Panc1 (cell line): ENCODE measurements at regions not wholly inside any gene's neighbourhood (a gene's known extent, or its start where the extent isn't known, plus 50 kb on each side); places are given as distances from the start of the nearest gene placed in this dataset.

Experiments used
- ATAC-seq: fragments of 200-7000 bp; cut with Tn5 transposase; 2 replicates; pipeline ENCODE4 v1.9.1; 2020; ENCODE audit warnings: mild to moderate bottlenecking, moderate library complexity
- BruUV-seq: library from RNA; stranded (reverse); fragments of 400-500 nt; replicated peaks from 2 replicates; lab custom pipeline; 2021; lab: Mats Ljungman, UMichigan
- CTCF ChIA-PET: fragments of 300-600 bp; sonication (Branson Sonifier 250); formaldehyde crosslinking; loops from one replicate; lab custom pipeline; 2022; ENCODE audit warnings: antibody characterized with exemption; lab: Charles Lee
- POLR2A ChIA-PET: fragments of 300-600 bp; sonication (Branson Sonifier 250); formaldehyde crosslinking; loops from one replicate; lab custom pipeline; 2022; ENCODE audit warnings: antibody characterized with exemption; lab: Charles Lee
- DNase-seq: peaks from one replicate; pipeline ENCODE4 v3.0.0-alpha.2; 2010; ENCODE audit warnings: low read depth, low spot score
- H3K27ac ChIP-seq: 2 replicates; pipeline ENCODE4 v1.5.1; 2011; ENCODE audit warnings: mild to moderate bottlenecking, low read length, inconsistent platforms
- H3K27me3 ChIP-seq: fragments of 200-500 bp; sonication (Bioruptor generic); 2 replicates; pipeline ENCODE4 v1.6.0; 2014; ENCODE audit warnings: low read length, inconsistent platforms; ENCODE audit not compliant: control insufficient read depth, insufficient read depth
- H3K36me3 ChIP-seq: fragments of 200-500 bp; sonication (Bioruptor generic); 2 replicates; pipeline ENCODE4 v1.5.1; 2014; ENCODE audit warnings: inconsistent platforms, mild to moderate bottlenecking, low read length, moderate library complexity; ENCODE audit not compliant: control insufficient read depth, insufficient read depth
- H3K4me1 ChIP-seq: 2 replicates; pipeline ENCODE4 v1.5.1; 2011; ENCODE audit warnings: inconsistent platforms, mild to moderate bottlenecking, low read length, moderate library complexity; ENCODE audit not compliant: control insufficient read depth, insufficient read depth
- H3K4me3 ChIP-seq, 2 experiments: 2 replicates each; pipeline ENCODE4 v1.5.1; 2011 to 2012; ENCODE audit warnings: low read depth in 2 of 2, low read length in 2 of 2, mild to moderate bottlenecking in 2 of 2, inconsistent platforms in 1 of 2, moderate library complexity in 1 of 2
- H3K9me3 ChIP-seq: fragments of 200-500 bp; sonication (Bioruptor generic); 2 replicates; pipeline ENCODE4 v1.5.1; 2014; ENCODE audit warnings: low read depth, mild to moderate bottlenecking, inconsistent platforms, low read length, moderate library complexity; ENCODE audit not compliant: control insufficient read depth, insufficient read depth
- CTCF ChIP-seq: fragments of 450-650 bp; IDR thresholded peaks from 2 replicates; pipeline ENCODE4 v1.5.1; 2017; ENCODE audit warnings: mild to moderate bottlenecking
- POLR2AphosphoS5 ChIP-seq: IDR thresholded peaks from 2 replicates; pipeline ENCODE4 v1.6.1; 2012; ENCODE audit warnings: mild to moderate bottlenecking, low read depth, low read length, moderate library complexity
- REST ChIP-seq, 2 experiments: IDR thresholded peaks; 2 replicates each; pipeline ENCODE4 v1.6.1; 2011 to 2012; ENCODE audit warnings: low read depth in 2 of 2, control low read depth in 1 of 2, low read length in 1 of 2, mild to moderate bottlenecking in 1 of 2, moderate library complexity in 1 of 2; ENCODE audit not compliant: insufficient read depth in 1 of 2
- SIN3A ChIP-seq: IDR thresholded peaks from 2 replicates; pipeline ENCODE4 v1.6.1; 2012; ENCODE audit warnings: low read depth, mild to moderate bottlenecking, low read length, moderate library complexity, borderline replicate concordance; ENCODE audit not compliant: insufficient read depth
- TCF7L2 ChIP-seq: IDR thresholded peaks from 2 replicates; pipeline ENCODE4 v1.6.1; 2011; ENCODE audit warnings: mild to moderate bottlenecking, low read depth, low read length, inconsistent platforms
- in situ Hi-C: cut with HindIII; loops from 2 replicates; pipeline ENCODE4 v1.10.0; 2016; ENCODE audit warnings: low sequenced_read_pairs, low pct_unique_long_range_greater_than_20kb
- intact Hi-C: fragments of 100-400 bp; cut with micrococcal nuclease; formaldehyde crosslinking; loops from one replicate; pipeline ENCODE4 v1.10.0; 2022; ENCODE audit not compliant: unreplicated experiment

GRCh38 chr2:239905884-239906654 lies 119.1 kb downstream of the NDUFA10 start:
- ATAC-seq (no peak), DNase-seq (no peak)
- TF ChIP-seq SIN3A (no peak), POLR2AphosphoS5 (no peak), TCF7L2 (no peak), CTCF (no peak), REST (IDR thresholded peaks at IDR 0.05; ENCODE audit: insufficient read depth in 1 of 2, low read depth in 2 of 2, low read length in 1 of 2) (no peak)
- intact Hi-C loops = no loop called here
- BruUV-seq = no TSS peak
- no peaks in the 10 kb centered on the region for H3K4me1 ChIP-seq
- H3K4me3 ChIP-seq = no peak overlapping the region
- H3K27ac ChIP-seq = no peak overlapping the region
- H3K36me3 ChIP-seq = no peaks in the 10 kb centered on the region
- ChIA-PET POLR2A (no interaction called here), CTCF (no interaction called here)
- no peaks in the 10 kb centered on the region for H3K9me3 ChIP-seq
- H3K27me3 ChIP-seq = no peaks in the 10 kb centered on the region
- in situ Hi-C loops = no loop called here

- no peak overlapping the region for H3K4me3 ChIP-seq
- ChIA-PET CTCF (no interaction called here), POLR2A (no interaction called here)
- in situ Hi-C loops (no loop called here), intact Hi-C loops (no loop called here)
- no peaks in the 10 kb centered on the region for H3K9me3 ChIP-seq
- BruUV-seq = no TSS peak
- no peak overlapping the region for H3K27ac ChIP-seq
- TF ChIP-seq TCF7L2 (no peak), POLR2AphosphoS5 (no peak), CTCF (no peak), REST (IDR thresholded peaks at IDR 0.05; ENCODE audit: insufficient read depth in 1 of 2, low read depth in 2 of 2, low read length in 1 of 2) (no peak)
- DNase-seq (no peak), ATAC-seq (no peak)
- H3K27me3 ChIP-seq = no peaks in the 10 kb centered on the region
- no peaks in the 10 kb centered on the region for H3K4me1 ChIP-seq
- H3K36me3 ChIP-seq = no peaks in the 10 kb centered on the region
These were observed 119.8 kb downstream of the NDUFA10 start for GRCh38 chr2:239905306-239905705.
